ENCODE measurements at regions not wholly inside any gene's neighbourhood (a gene's known extent, or its start where the extent isn't known, plus 50 kb on each side); places are given as distances from the start of the nearest gene placed in this dataset.

- in situ Hi-C loops (cut with MboI; ENCODE audit: low sequenced_read_pairs, unreplicated experiment), result no loop called here
- no peak for TF ChIP-seq CTCF (IDR thresholded peaks at IDR 0.05; ENCODE audit: borderline replicate concordance, control extremely low read depth, extremely low read depth, insufficient read depth, missing control alignments)
- DNase-seq (ENCODE audit: low spot score), result no peak
Measured at GRCh38 chr9:79043916-79044315, 527.8 kb upstream of the TLE4 start.

- in situ Hi-C loops (cut with MboI; ENCODE audit: low sequenced_read_pairs, unreplicated experiment), result no loop called here
- no peak for TF ChIP-seq CTCF (IDR thresholded peaks at IDR 0.05; ENCODE audit: borderline replicate concordance, control extremely low read depth, extremely low read depth, insufficient read depth, missing control alignments)
- no peak for DNase-seq (ENCODE audit: low spot score)
Measured at GRCh38 chr9:79046401-79046800, 525.4 kb upstream of the TLE4 start.

GRCh38 chr9:79049371-79049770 lies 522.4 kb upstream of the TLE4 start:
- in situ Hi-C loops (cut with MboI; ENCODE audit: low sequenced_read_pairs, unreplicated experiment), result no loop called here
- TF ChIP-seq CTCF (IDR thresholded peaks at IDR 0.05; ENCODE audit: borderline replicate concordance, control extremely low read depth, extremely low read depth, insufficient read depth, missing control alignments), result no peak
- no peak for DNase-seq (ENCODE audit: low spot score)

GRCh38 chr9:79053598-79053997 lies 518.2 kb upstream of the TLE4 start:
- no peak for TF ChIP-seq CTCF (IDR thresholded peaks at IDR 0.05; ENCODE audit: borderline replicate concordance, control extremely low read depth, extremely low read depth, insufficient read depth, missing control alignments)
- in situ Hi-C loops (cut with MboI; ENCODE audit: low sequenced_read_pairs, unreplicated experiment), result no loop called here
- no peak for DNase-seq (ENCODE audit: low spot score)

GRCh38 chr9:79054500-79054899 lies 517.3 kb upstream of the TLE4 start:
- no peak for DNase-seq (ENCODE audit: low spot score)
- in situ Hi-C loops (cut with MboI; ENCODE audit: low sequenced_read_pairs, unreplicated experiment), result no loop called here
- no peak for TF ChIP-seq CTCF (IDR thresholded peaks at IDR 0.05; ENCODE audit: borderline replicate concordance, control extremely low read depth, extremely low read depth, insufficient read depth, missing control alignments)

GRCh38 chr9:79056041-79056440 lies 515.7 kb upstream of the TLE4 start:
- no peak for DNase-seq (ENCODE audit: low spot score)
- in situ Hi-C loops (cut with MboI; ENCODE audit: low sequenced_read_pairs, unreplicated experiment), result no loop called here
- TF ChIP-seq CTCF (IDR thresholded peaks at IDR 0.05; ENCODE audit: borderline replicate concordance, control extremely low read depth, extremely low read depth, insufficient read depth, missing control alignments), result no peak

- DNase-seq (ENCODE audit: low spot score), result no peak
- no peak for TF ChIP-seq CTCF (IDR thresholded peaks at IDR 0.05; ENCODE audit: borderline replicate concordance, control extremely low read depth, extremely low read depth, insufficient read depth, missing control alignments)
- in situ Hi-C loops (cut with MboI; ENCODE audit: low sequenced_read_pairs, unreplicated experiment), result no loop called here
Measured at GRCh38 chr9:79057576-79057975, 514.2 kb upstream of the TLE4 start.
